Neutrophil (primary cell): ENCODE measurements at regions not wholly inside any gene's neighbourhood (a gene's known extent, or its start where the extent isn't known, plus 50 kb on each side); places are given as distances from the start of the nearest gene placed in this dataset.

ENCODE experiments used
- H3K27ac ChIP-seq: fragments of 200-600 bp; sonication (generic); 2 replicates; pipeline ENCODE4 v1.5.1; 2016; ENCODE audit warnings: mild to moderate bottlenecking, moderate library complexity
- H3K27me3 ChIP-seq: fragments of 200-600 bp; sonication (generic); 2 replicates; pipeline ENCODE4 v1.6.0; 2016; ENCODE audit warnings: mild to moderate bottlenecking
- H3K36me3 ChIP-seq: fragments of 200-600 bp; sonication (generic); 2 replicates; pipeline ENCODE4 v1.5.1; 2017
- H3K4me1 ChIP-seq, 2 experiments: fragments of 200-600 bp in 1 of 2; sonication (generic) in 1 of 2; 1 replicate in 1 of 2; 2 replicates in 1 of 2; pipeline versions ENCODE4 v1.5.1 to v1.6.1; 2013 to 2016; ENCODE audit warnings: low read depth in 1 of 2, low read length in 1 of 2, mild to moderate bottlenecking in 1 of 2, moderate library complexity in 1 of 2; ENCODE audit not compliant: control insufficient read depth in 1 of 2, insufficient read depth in 1 of 2
- H3K4me3 ChIP-seq, 2 experiments: fragments of 200-600 bp in 1 of 2; sonication (generic) in 1 of 2; 1 replicate in 1 of 2; 2 replicates in 1 of 2; pipeline ENCODE4 v1.5.1; 2013 to 2016; ENCODE audit warnings: low read depth in 1 of 2, low read length in 1 of 2, mild to moderate bottlenecking in 1 of 2, moderate library complexity in 1 of 2
- H3K9me3 ChIP-seq: fragments of 200-600 bp; sonication (generic); 2 replicates; pipeline ENCODE4 v1.5.1; 2016
- CTCF ChIP-seq: fragments of 200-600 bp; sonication (generic); IDR thresholded peaks from 2 replicates; pipeline ENCODE4 v1.5.1; 2016; ENCODE audit warnings: antibody characterized with exemption

- Histone ChIP-seq H3K4me3 (no peak overlapping the region), H3K27ac (no peak overlapping the region), H3K36me3 (no peaks in the 10 kb centered on the region), H3K4me1 (no peaks in the 10 kb centered on the region), H3K27me3 (no peaks in the 10 kb centered on the region), H3K9me3 (no peaks in the 10 kb centered on the region)
- no peak for TF ChIP-seq CTCF
Observed at GRCh38 chr16:79970087-79970486, 369.6 kb upstream of the MAF start.

- no peak for TF ChIP-seq CTCF
- no peaks in the 10 kb centered on the region for H3K4me1 ChIP-seq
- H3K36me3 ChIP-seq = no peaks in the 10 kb centered on the region
- no peak overlapping the region for H3K27ac ChIP-seq
- no peaks in the 10 kb centered on the region for H3K27me3 ChIP-seq
- no peak overlapping the region for H3K4me3 ChIP-seq
- H3K9me3 ChIP-seq = no peaks in the 10 kb centered on the region
Observed at GRCh38 chr16:79969458-79969857, 368.9 kb upstream of the MAF start.

GRCh38 chr16:79966226-79966625, 365.7 kb upstream of the MAF start:
- no peaks in the 10 kb centered on the region for H3K27me3 ChIP-seq
- no peak for TF ChIP-seq CTCF
- H3K36me3 ChIP-seq = no peaks in the 10 kb centered on the region
- H3K9me3 ChIP-seq = no peaks in the 10 kb centered on the region
- H3K27ac ChIP-seq = no peak overlapping the region
- no peak overlapping the region for H3K4me3 ChIP-seq
- no peaks in the 10 kb centered on the region for H3K4me1 ChIP-seq

- Histone ChIP-seq H3K4me1 (no peaks in the 10 kb centered on the region), H3K9me3 (no peaks in the 10 kb centered on the region), H3K27ac (no peak overlapping the region), H3K27me3 (no peaks in the 10 kb centered on the region), H3K36me3 (no peaks in the 10 kb centered on the region), H3K4me3 (no peak overlapping the region)
- no peak for TF ChIP-seq CTCF
Observed at GRCh38 chr16:79965718-79966117, 365.2 kb upstream of the MAF start.

GRCh38 chr16:79964104-79964503, 363.6 kb upstream of the MAF start:
- H3K27ac ChIP-seq = no peak overlapping the region
- no peak for TF ChIP-seq CTCF
- H3K36me3 ChIP-seq = no peaks in the 10 kb centered on the region
- H3K27me3 ChIP-seq = no peaks in the 10 kb centered on the region
- H3K4me3 ChIP-seq = no peak overlapping the region
- H3K9me3 ChIP-seq = no peaks in the 10 kb centered on the region
- H3K4me1 ChIP-seq = no peaks in the 10 kb centered on the region

- no peaks in the 10 kb centered on the region for H3K9me3 ChIP-seq
- H3K36me3 ChIP-seq = no peaks in the 10 kb centered on the region
- H3K4me3 ChIP-seq = no peak overlapping the region
- no peak for TF ChIP-seq CTCF
- no peaks in the 10 kb centered on the region for H3K27me3 ChIP-seq
- no peaks in the 10 kb centered on the region for H3K4me1 ChIP-seq
- H3K27ac ChIP-seq = no peak overlapping the region
Observed at GRCh38 chr16:79962962-79963361, 362.4 kb upstream of the MAF start.
